ENCODE measurements at regions not wholly inside any gene's neighbourhood (a gene's known extent, or its start where the extent isn't known, plus 50 kb on each side); places are given as distances from the start of the nearest gene placed in this dataset.

- TF ChIP-seq CTCF (conservative IDR thresholded peaks at IDR 0.05; ENCODE audit: low read length) (no peak), EZH2phosphoT487 (IDR thresholded peaks at IDR 0.05; ENCODE audit: borderline replicate concordance, low read depth, low read length) (no peak)
Measured at GRCh38 chr4:124429746-124430250, 282.7 kb downstream of the ANKRD50 start.

Data from OCI-LY7 (cell line).